HEK293 (cell line): ENCODE measurements at regions not wholly inside any gene's neighbourhood (a gene's known extent, or its start where the extent isn't known, plus 50 kb on each side); places are given as distances from the start of the nearest gene placed in this dataset.

Source experiments
- CTCF ChIP-seq: fragments of 450-650 bp; formaldehyde crosslinking; IDR thresholded peaks from 2 replicates; pipeline ENCODE4 v1.5.1; 2016; ENCODE audit warnings: missing biosample characterization, missing genetic modification characterization
- HIC1 ChIP-seq: fragments of 450-650 bp; formaldehyde crosslinking; IDR thresholded peaks from 2 replicates; pipeline ENCODE4 v1.5.1; 2016; ENCODE audit warnings: missing biosample characterization, missing genetic modification characterization
- PBX3 ChIP-seq: sonication (generic); formaldehyde crosslinking; IDR thresholded peaks from 2 replicates; pipeline ENCODE4 v1.8.1; 2022; ENCODE audit warnings: mild to moderate bottlenecking, moderate library complexity, missing genetic modification reagents
- ZBTB11 ChIP-seq: fragments of 450-650 bp; formaldehyde crosslinking; conservative IDR thresholded peaks from 2 replicates; pipeline ENCODE4 v1.5.1; 2016; ENCODE audit warnings: low read depth, missing biosample characterization, missing genetic modification characterization
- ZNF146 ChIP-seq: fragments of 450-650 bp; formaldehyde crosslinking; IDR thresholded peaks from 2 replicates; pipeline ENCODE4 v1.5.1; 2016; ENCODE audit warnings: missing biosample characterization, missing genetic modification characterization
- ZNF23 ChIP-seq: fragments of 450-650 bp; formaldehyde crosslinking; IDR thresholded peaks from 2 replicates; pipeline ENCODE4 v1.5.1; 2016; ENCODE audit warnings: missing biosample characterization, missing genetic modification characterization, borderline replicate concordance
- ZNF544 ChIP-seq: fragments of 450-650 bp; formaldehyde crosslinking; IDR thresholded peaks from 2 replicates; pipeline ENCODE4 v1.5.0; 2017; ENCODE audit warnings: missing biosample characterization, missing genetic modification characterization
- ZNF548 ChIP-seq: fragments of 450-650 bp; formaldehyde crosslinking; IDR thresholded peaks from 2 replicates; pipeline ENCODE4 v1.5.1; 2016; ENCODE audit warnings: missing biosample characterization, missing genetic modification characterization
- ZSCAN5A ChIP-seq: fragments of 450-650 bp; formaldehyde crosslinking; IDR thresholded peaks from 2 replicates; pipeline ENCODE4 v1.5.1; 2016; ENCODE audit warnings: missing biosample characterization, missing genetic modification characterization

- TF ChIP-seq PBX3 (CRISPR knock-in tag) (no peak), CTCF (no peak), ZNF548 (tag by site-specific recombination) (no peak), ZNF544 (tag by site-specific recombination) (no peak), ZBTB11 (tag by site-specific recombination) (no peak), HIC1 (tag by site-specific recombination) (no peak), ZSCAN5A (no peak), ZNF146 (tag by site-specific recombination) (no peak), ZNF23 (no peak)
These were observed 662.9 kb downstream of the PLPP3 start for GRCh38 chr1:55916481-55916880.
